Heart left ventricle (tissue), 16 donors: ENCODE measurements at regions not wholly inside any gene's neighbourhood (a gene's known extent, or its start where the extent isn't known, plus 50 kb on each side); places are given as distances from the start of the nearest gene placed in this dataset.

Experiments used
- ATAC-seq, 4 donors: fragments of 200-7000 bp; cut with Tn5 transposase; one replicate each; pipeline ENCODE4 v1.9.1; 2020 to 2022; ENCODE audit warnings: moderate library complexity in 4 of 4, mild to moderate bottlenecking in 3 of 4, moderate number of reproducible peaks in 1 of 4
- DNase-seq, 5 donors: peaks; one replicate each; pipeline ENCODE4 v3.0.0-alpha.2; 2020
- H3K27ac ChIP-seq, 12 donors: fragments of 200-600 bp; sonication (generic) in 4 of 12; one replicate each; pipeline versions ENCODE4 v1.5.0 to v1.8.0; 2016 to 2022; ENCODE audit warnings: mild to moderate bottlenecking in 2 of 12
- H3K27me3 ChIP-seq, 9 donors: fragments of 200-600 bp; sonication (generic) in 2 of 9; one replicate each; pipeline versions ENCODE4 v1.5.1 to v1.8.0; 2016 to 2022; ENCODE audit warnings: mild to moderate bottlenecking in 3 of 9
- H3K36me3 ChIP-seq, 9 donors: fragments of 200-600 bp; sonication (generic) in 2 of 9; one replicate each; pipeline versions ENCODE4 v1.5.0 to v1.8.0; 2018 to 2022; ENCODE audit warnings: mild to moderate bottlenecking in 2 of 9
- H3K4me1 ChIP-seq, 12 donors: fragments of 200-600 bp; sonication (generic) in 4 of 12; one replicate each; pipeline versions ENCODE4 v1.5.0 to v1.8.0; 2016 to 2022; ENCODE audit warnings: mild to moderate bottlenecking in 3 of 12
- H3K4me3 ChIP-seq, 12 donors: fragments of 200-600 bp; sonication (generic) in 4 of 12; one replicate each; pipeline versions ENCODE4 v1.5.0 to v1.8.0; 2017 to 2022; ENCODE audit warnings: mild to moderate bottlenecking in 9 of 12, moderate library complexity in 4 of 12
- H3K9me3 ChIP-seq, 12 donors: fragments of 200-600 bp; sonication (generic) in 4 of 12; one replicate each; pipeline versions ENCODE4 v1.5.0 to v1.8.0; 2016 to 2022; ENCODE audit warnings: mild to moderate bottlenecking in 1 of 12
- CTCF ChIP-seq, 12 donors: fragments of 200-600 bp; sonication (generic) in 4 of 12; IDR thresholded peaks; one replicate each; pipeline versions ENCODE4 v1.5.0 to v1.8.0; 2018 to 2022; ENCODE audit warnings: antibody characterized with exemption in 12 of 12, mild to moderate bottlenecking in 5 of 12
- POLR2A ChIP-seq, 2 donors: fragments of 450-650 bp; IDR thresholded peaks; one replicate each; pipeline ENCODE4 v1.6.1; 2017; ENCODE audit warnings: antibody characterized with exemption in 2 of 2, mild to moderate bottlenecking in 2 of 2, moderate library complexity in 2 of 2
- WGBS, 4 donors: extraction: QIAGEN DNeasy Blood & Tissue Kit in 2 of 4; methylation state at CpG; one replicate each; pipeline versions ENCODE4 v1.1.5 to v1.1.7; 2013 to 2018; 5-methylcytosine and 5-hydroxymethylcytosine counted together
- intact Hi-C, 10 donors: fragments of 100-400 bp; cut with DNase I; formaldehyde crosslinking; loops; one replicate each; pipeline versions ENCODE4 v1.11.1 to v1.14.2; 2022
- donor health status: ischemic (EF 13 %, LVEDD 7.1; RV severe dilation, severe dysfunction).
- donor health status: healthy with polysubstance abuse.
- donor health status: DM: no; HTN: yes; CAD: no.
- donor health status: DM: no; HTN: no; CAD: no.
- donor health status: ischemic (EF 25% LVEDD 6.9; RV normal size, moderate dysfunction).
- donor health status: ischemic (EF 25% LVEDD 5.7; RV mildly dilated, moderate dysfunction).
- donor health status: healthy.
- donor health status: DM: yes; HTN: yes; CAD: no.
- donor health status: ischemic (EF 35%, LVEDD 5.7; RV mildly dilated, moderate dysfunction).
- donor health status: nonischemic (EF 11% LVEDD 7.7; RV severe dilation, severe dysfunction).
- donor health status: DM: yes; HTN: yes; CAD: no.
- donor health status: PGD.
- donor health status: ischemic (EF 29% LVEDD 5.4; RV normal size, mild dysfunction).
- donor health status: nonischemic (EF 23%, LVEDD 6.1; RV moderate dilation, normal function).

GRCh38 chr14:89000007-89000942 lies 175.8 kb downstream of the TTC8 start:
- intact Hi-C loops: no loop called here
- Histone ChIP-seq H3K27ac (no peak overlapping the region), H3K27me3 (peaks cover 0 to 8% (median 0%) of the 10 kb centered on the region in 9 donors), H3K9me3 (peaks cover 0 to 3% (median 0%) of the 10 kb centered on the region in 12 donors), H3K4me1 (peaks cover 0 to 8% (median 0%) of the 10 kb centered on the region in 12 donors), H3K4me3 (no peak overlapping the region), H3K36me3 (no peaks in the 10 kb centered on the region)
- 70 to 78% (median 72%) methylated on average over 9 of the region's 9 CpGs for WGBS, 4 donors
- TF ChIP-seq CTCF (IDR thresholded peaks at IDR 0.05) (no peak), POLR2A (IDR thresholded peaks at IDR 0.05) (no peak)
- peak in 2 of 5 donors; percentile 27 to 77 for DNase-seq
- peak in 3 of 4 donors; percentile 57 to 93 (median 81) for ATAC-seq

- peaks cover 0 to 8% (median 0%) of the 10 kb centered on the region in 12 donors for H3K4me1 ChIP-seq
Measured at GRCh38 chr14:89004166-89004565, 179.7 kb downstream of the TTC8 start.

GRCh38 chr14:89007906-89008305 lies 183.5 kb downstream of the TTC8 start:
- no peak for TF ChIP-seq POLR2A (IDR thresholded peaks at IDR 0.05)
- no peak for TF ChIP-seq CTCF (IDR thresholded peaks at IDR 0.05)
- H3K27me3 ChIP-seq: no peaks in the 10 kb centered on the region
- DNase-seq: no peak
- intact Hi-C loops: no loop called here
- ATAC-seq: no peak
- no peak overlapping the region for H3K4me3 ChIP-seq
- no peak overlapping the region for H3K27ac ChIP-seq
- H3K36me3 ChIP-seq: no peaks in the 10 kb centered on the region
- H3K9me3 ChIP-seq: no peaks in the 10 kb centered on the region
- no peaks in the 10 kb centered on the region for H3K4me1 ChIP-seq

More at GRCh38 chr14:89004166-89004565, 179.7 kb downstream of the TTC8 start:
- no peak overlapping the region for H3K27ac ChIP-seq
- intact Hi-C loops: no loop called here
- no peak overlapping the region for H3K4me3 ChIP-seq
- no peak for TF ChIP-seq POLR2A (IDR thresholded peaks at IDR 0.05)
- no peak for ATAC-seq
- H3K27me3 ChIP-seq: peaks cover 0 to under 1% (median 0%) of the 10 kb centered on the region in 9 donors
- no peaks in the 10 kb centered on the region for H3K9me3 ChIP-seq
- H3K36me3 ChIP-seq: no peaks in the 10 kb centered on the region
- DNase-seq: no peak

DNA sequence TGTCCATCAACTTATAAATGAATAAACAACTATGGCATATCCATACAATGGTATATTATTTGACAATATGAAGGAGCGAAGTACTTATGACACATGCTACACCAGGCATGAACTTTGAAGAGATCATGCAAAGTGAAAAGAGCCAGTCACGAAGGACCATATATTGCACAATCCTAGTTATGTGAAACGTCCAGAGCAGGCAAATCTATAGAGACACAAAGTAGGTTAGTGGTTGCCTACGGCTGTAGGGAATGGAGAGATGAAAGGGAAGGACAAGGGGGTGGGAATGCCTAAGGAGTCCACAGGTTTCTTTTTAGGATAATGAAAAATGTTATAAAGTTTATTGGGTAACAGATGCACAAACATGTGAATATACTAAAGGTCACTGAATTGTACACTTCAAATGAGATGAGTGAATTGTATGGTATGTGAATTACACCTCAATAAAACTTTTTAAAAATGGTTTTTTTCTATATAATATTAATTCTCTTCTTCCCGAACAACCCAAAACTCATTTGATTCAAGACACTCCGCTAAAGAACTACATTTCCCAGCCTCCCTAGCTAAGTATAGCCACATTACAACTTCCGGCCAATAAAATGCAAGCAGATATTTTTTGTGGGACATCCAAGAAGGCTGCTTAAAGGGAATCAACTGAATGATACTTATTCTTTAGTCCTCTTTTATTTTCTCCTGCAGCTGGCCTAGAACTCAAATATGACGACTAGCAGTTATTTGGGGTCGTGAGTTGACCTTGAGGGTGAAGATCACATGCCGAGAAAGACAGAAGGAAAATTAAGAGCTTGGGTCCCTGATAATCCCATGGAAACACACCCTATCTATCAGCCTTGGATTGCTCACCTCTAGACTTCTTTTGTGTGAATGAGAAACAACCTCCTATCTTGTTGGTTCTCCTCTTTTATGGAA lies 187.2 kb downstream of the TTC8 start:
- Histone ChIP-seq H3K36me3 (no peaks in the 10 kb centered on the region), H3K27me3 (peaks cover 0 to 4% (median 0%) of the 10 kb centered on the region in 9 donors), H3K4me1 (no peaks in the 10 kb centered on the region), H3K4me3 (peak overlapping the region in 1 of 12 donors; percentile 25), H3K9me3 (no peaks in the 10 kb centered on the region), H3K27ac (no peak overlapping the region)
- intact Hi-C loops: loop anchor here in 3 of 10 donors (5.0 to 10.0 kb wide), 2 partner anchors 344 to 347 kb away; no protein-coding TSS in a partner anchor
- ATAC-seq: no peak
- DNase-seq: no peak
- 72 to 80% (median 78%) methylated on average over 10 of the region's 10 CpGs for WGBS, 4 donors
- TF ChIP-seq CTCF (IDR thresholded peaks at IDR 0.05) (no peak), POLR2A (IDR thresholded peaks at IDR 0.05) (no peak)
